Ishikawa (cell line): ENCODE measurements at regions not wholly inside any gene's neighbourhood (a gene's known extent, or its start where the extent isn't known, plus 50 kb on each side); places are given as distances from the start of the nearest gene placed in this dataset.

Experiments used
- CEBPB ChIP-seq: IDR thresholded peaks from 2 replicates; pipeline ENCODE4 v1.6.1; 2012
- CREB1 ChIP-seq: IDR thresholded peaks from 2 replicates; pipeline ENCODE4 v1.6.1; 2012; ENCODE audit warnings: low read depth
- EGR1 ChIP-seq: IDR thresholded peaks from 2 replicates; pipeline ENCODE4 v1.6.1; 2012
- EP300 ChIP-seq: IDR thresholded peaks from 2 replicates; pipeline ENCODE4 v1.6.1; 2012; ENCODE audit warnings: borderline replicate concordance
- FOXM1 ChIP-seq: IDR thresholded peaks from 2 replicates; pipeline ENCODE4 v1.6.1; 2012; ENCODE audit warnings: low read depth, borderline replicate concordance
- NFIC ChIP-seq: IDR thresholded peaks from 2 replicates; pipeline ENCODE4 v1.6.1; 2012
- RAD21 ChIP-seq: IDR thresholded peaks from 2 replicates; pipeline ENCODE4 v1.6.1; 2012; ENCODE audit warnings: low read depth
- REST ChIP-seq: IDR thresholded peaks from 2 replicates; pipeline ENCODE4 v1.6.1; 2012; ENCODE audit warnings: low read depth, mild to moderate bottlenecking
- TAF1 ChIP-seq: IDR thresholded peaks from 2 replicates; pipeline ENCODE4 v1.6.1; 2012; ENCODE audit warnings: low read depth, mild to moderate bottlenecking
- TCF12 ChIP-seq: IDR thresholded peaks from 2 replicates; pipeline ENCODE4 v1.6.1; 2012; ENCODE audit warnings: low read depth
- TEAD4 ChIP-seq: IDR thresholded peaks from 2 replicates; pipeline ENCODE4 v1.6.1; 2012
- USF1 ChIP-seq: IDR thresholded peaks from 2 replicates; pipeline ENCODE4 v1.6.1; 2012
- YY1 ChIP-seq: IDR thresholded peaks from 2 replicates; pipeline ENCODE4 v1.6.1; 2012; ENCODE audit warnings: low read depth
- ZBTB7A ChIP-seq: IDR thresholded peaks from 2 replicates; pipeline ENCODE4 v1.6.1; 2012; ENCODE audit warnings: low read depth
- TF ChIP-seq, protein P1 (sequence below): IDR thresholded peaks from 2 replicates; pipeline ENCODE4 v1.6.1; 2012

DNA sequence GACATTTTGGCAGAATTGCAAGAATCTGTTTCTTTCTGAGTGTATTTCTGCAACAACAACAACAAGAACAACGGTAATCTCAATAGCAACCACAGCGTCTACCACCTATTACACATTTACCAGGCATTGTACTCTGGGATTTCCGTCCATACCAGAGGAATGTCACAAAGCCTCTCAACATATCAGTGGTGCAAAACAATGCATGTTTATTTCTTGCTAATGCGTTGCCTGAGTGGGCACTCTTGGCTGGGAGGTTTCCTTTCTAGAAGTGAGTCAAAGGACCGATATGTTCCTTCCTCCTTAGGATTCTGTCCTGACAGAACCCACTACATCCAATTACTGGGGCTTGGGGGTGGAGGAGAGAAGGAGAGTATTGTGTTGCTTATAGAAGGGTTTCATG is 585.6 kb downstream of the TSN start:
- TF ChIP-seq NFIC (no peak), REST (no peak)

- TF ChIP-seq, protein P1, sequence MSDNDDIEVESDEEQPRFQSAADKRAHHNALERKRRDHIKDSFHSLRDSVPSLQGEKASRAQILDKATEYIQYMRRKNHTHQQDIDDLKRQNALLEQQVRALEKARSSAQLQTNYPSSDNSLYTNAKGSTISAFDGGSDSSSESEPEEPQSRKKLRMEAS: no peak
- no peak for TF ChIP-seq CEBPB
- TF ChIP-seq REST: no peak
- TF ChIP-seq EP300: no peak
- no peak for TF ChIP-seq TEAD4
- no peak for TF ChIP-seq YY1
- TF ChIP-seq RAD21: no peak
- TF ChIP-seq TCF12: no peak
- TF ChIP-seq FOXM1: no peak
- no peak for TF ChIP-seq TAF1
- TF ChIP-seq EGR1: no peak
- no peak for TF ChIP-seq CREB1
These were observed 602.5 kb downstream of the TSN start for GRCh38 chr2:122357998-122358397.

DNA sequence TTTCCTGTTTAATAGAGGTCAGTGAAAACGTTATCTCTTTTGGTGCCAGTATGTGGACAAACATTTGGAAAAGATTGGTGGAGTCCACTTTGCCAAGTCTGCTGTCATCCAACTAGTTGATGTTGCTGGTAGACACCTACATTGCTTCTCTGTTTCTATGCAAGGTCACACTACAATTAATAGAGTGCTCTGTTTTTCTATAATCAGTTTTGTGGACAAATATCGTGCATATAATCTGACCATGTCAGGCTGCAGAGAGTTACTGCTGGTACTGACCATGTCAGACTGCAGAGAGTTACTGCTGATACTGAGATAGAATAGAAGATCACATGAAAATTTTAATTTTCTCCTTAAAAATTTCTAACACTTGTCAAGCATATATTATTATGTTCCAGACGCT is 603.3 kb downstream of the TSN start:
- no peak for TF ChIP-seq YY1
- TF ChIP-seq USF1: no peak
- no peak for TF ChIP-seq TEAD4
- TF ChIP-seq CREB1: no peak
- no peak for TF ChIP-seq REST
- TF ChIP-seq EGR1: no peak
- no peak for TF ChIP-seq NFIC
- TF ChIP-seq ZBTB7A: no peak
- TF ChIP-seq FOXM1: no peak
- TF ChIP-seq EP300: no peak
- TF ChIP-seq CEBPB: no peak
- TF ChIP-seq, protein P1: no peak

DNA sequence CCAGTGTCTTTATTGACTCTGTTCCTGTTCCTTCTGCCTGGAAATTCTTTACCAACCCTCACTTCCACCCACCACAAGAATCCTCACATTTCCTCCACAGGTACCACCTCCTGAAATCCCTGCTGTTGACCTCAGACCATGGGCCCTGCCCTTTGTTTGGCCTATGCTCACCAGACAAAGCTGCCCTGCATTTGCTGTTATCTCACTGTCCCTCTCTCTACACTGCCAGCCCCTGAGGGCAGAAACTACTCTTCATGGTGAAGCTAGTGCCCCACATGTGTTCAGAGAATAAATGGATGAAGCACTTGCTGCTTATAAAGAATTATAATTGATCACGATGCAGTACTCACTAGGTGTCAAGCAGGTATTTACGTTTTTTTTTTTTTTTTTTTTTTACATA is 608.4 kb downstream of the TSN start:
- no peak for TF ChIP-seq FOXM1
- no peak for TF ChIP-seq ZBTB7A
- no peak for TF ChIP-seq TEAD4
- TF ChIP-seq, protein P1: no peak
- no peak for TF ChIP-seq CREB1
- no peak for TF ChIP-seq EGR1
- TF ChIP-seq NFIC: no peak
- TF ChIP-seq CEBPB: no peak
- TF ChIP-seq TAF1: no peak
- no peak for TF ChIP-seq TCF12

DNA sequence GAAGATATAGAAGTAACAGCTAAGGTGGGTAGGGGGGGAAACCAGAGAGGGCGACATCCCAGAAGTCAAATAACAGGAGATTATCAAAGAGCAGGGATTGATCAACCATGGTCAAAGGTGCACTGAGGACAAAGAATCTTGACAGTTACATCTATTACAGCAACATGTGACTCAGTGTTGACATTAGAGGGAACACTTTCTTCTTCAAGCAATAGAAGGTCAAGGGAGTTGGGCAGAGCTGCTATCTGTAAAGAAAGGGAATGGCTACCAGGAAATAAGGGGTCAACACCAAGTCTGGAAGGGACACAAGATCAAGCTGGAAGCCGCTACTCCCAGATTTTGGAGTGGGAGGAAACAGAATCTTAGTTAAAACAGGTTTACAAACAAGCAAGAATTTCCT is 611.0 kb downstream of the TSN start:
- TF ChIP-seq TEAD4 (no peak), NFIC (no peak), CEBPB (no peak), EGR1 (no peak), CREB1 (no peak), FOXM1 (no peak), TCF12 (no peak), USF1 (no peak), YY1 (no peak), EP300 (no peak), RAD21 (no peak), ZBTB7A (no peak), REST (no peak), TAF1 (no peak)
- TF ChIP-seq, protein P1: no peak
